A549 (cell line): ENCODE measurements at regions not wholly inside any gene's neighbourhood (a gene's known extent, or its start where the extent isn't known, plus 50 kb on each side); places are given as distances from the start of the nearest gene placed in this dataset.
"Not testable (repeated sequence)": the region's sequence is repeated elsewhere in the genome, so short reads cannot be mapped to it uniquely, and the experiment has no call there.

ENCODE experiments used
- ATAC-seq, 2 experiments: fragments of 200-7000 bp in 1 of 2; fragments of >200 bp in 1 of 2; cut with Nextera tagmentation in 1 of 2; cut with Tn5 transposase in 1 of 2; 3 replicates each; pipeline versions ENCODE4 v1.8.0 to v1.9.1; 2018 to 2020; ENCODE audit warnings: mild to moderate bottlenecking in 1 of 2, moderate library complexity in 1 of 2
- CTCF ChIA-PET: fragments of 300-600 bp; sonication (Branson Sonifier 250); formaldehyde crosslinking; extraction: SDS; loops from one replicate; lab custom pipeline; 2021; ENCODE audit warnings: antibody characterized with exemption, inconsistent platforms; lab: Yijun Ruan, JAX
- POLR2A ChIA-PET: fragments of 350-600 bp; formaldehyde crosslinking; extraction: SDS; loops from one replicate; lab custom pipeline; 2021; ENCODE audit warnings: antibody characterized with exemption, inconsistent platforms; lab: Yijun Ruan, JAX
- DNase-seq, 2 experiments: peaks; one replicate each; pipeline versions ENCODE4 v3.0.0 to v3.0.0-alpha.2; 2011 to 2016; ENCODE audit warnings: low read depth in 1 of 2, low spot score in 1 of 2
- FAIRE-seq: peaks from 2 replicates; lab custom pipeline; 2011; peaks lifted over from hg19 to GRCh38; lab: Jason Lieb, UNC
- H3K27ac ChIP-seq, 2 experiments: fragments of >200 bp; sonication (Bioruptor Twin); formaldehyde crosslinking; 3 replicates each; pipeline ENCODE4 v1.5.1; 2016 to 2017
- H3K4me1 ChIP-seq: fragments of >200 bp; sonication (Bioruptor Twin); formaldehyde crosslinking; 3 replicates; pipeline ENCODE4 v1.6.1; 2016
- H3K4me2 ChIP-seq: fragments of >200 bp; sonication (Bioruptor Twin); formaldehyde crosslinking; 3 replicates; pipeline ENCODE4 v1.6.1; 2016
- H3K4me3 ChIP-seq: fragments of >200 bp; sonication (Bioruptor Twin); formaldehyde crosslinking; 3 replicates; pipeline ENCODE4 v1.5.1; 2016
- H3K9me3 ChIP-seq: fragments of >200 bp; sonication (Bioruptor Twin); formaldehyde crosslinking; 3 replicates; pipeline ENCODE4 v1.6.1; 2016
- BHLHE40 ChIP-seq: IDR thresholded peaks from 2 replicates; pipeline ENCODE4 v1.6.1; 2012; ENCODE audit warnings: low read depth, low read length, inconsistent platforms
- CHD2 ChIP-seq: fragments of 150-350 bp; IDR thresholded peaks from 2 replicates; pipeline ENCODE4 v1.6.1; 2014; ENCODE audit warnings: low read length; ENCODE audit not compliant: partially characterized antibody
- EHF ChIP-seq: fragments of 250-450 bp; sonication (Bioruptor Pico); IDR thresholded peaks from 2 replicates; pipeline ENCODE4 v1.5.0; 2020; ENCODE audit warnings: mild to moderate bottlenecking
- EHMT2 ChIP-seq: fragments of 200-600 bp; sonication (generic); IDR thresholded peaks from 2 replicates; pipeline ENCODE4 v1.6.1; 2016; ENCODE audit warnings: antibody characterized with exemption, low read depth, mild to moderate bottlenecking, moderate library complexity
- EP300 ChIP-seq, 2 experiments: fragments of >200 bp; sonication (Bioruptor Twin); formaldehyde crosslinking; IDR thresholded peaks; 2 replicates in 1 of 2; 3 replicates in 1 of 2; pipeline ENCODE4 v1.6.1; 2016 to 2017
- ESRRA ChIP-seq: fragments of 150-350 bp; IDR thresholded peaks from 2 replicates; pipeline ENCODE4 v1.6.1; 2014; ENCODE audit warnings: mild to moderate bottlenecking, low read length, borderline replicate concordance
- FOXS1 ChIP-seq: fragments of 250-450 bp; sonication (Bioruptor Pico); IDR thresholded peaks from 2 replicates; pipeline ENCODE4 v1.5.0; 2020; ENCODE audit warnings: mild to moderate bottlenecking, moderate library complexity
- HEYL ChIP-seq: fragments of 250-450 bp; sonication (Bioruptor Pico); IDR thresholded peaks from 2 replicates; pipeline ENCODE4 v1.8.0; 2021; ENCODE audit warnings: mild to moderate bottlenecking, moderate library complexity
- HMGXB4 ChIP-seq: fragments of 250-450 bp; sonication (Bioruptor Pico); IDR thresholded peaks from 2 replicates; pipeline ENCODE4 v1.5.0; 2021; ENCODE audit warnings: mild to moderate bottlenecking, moderate library complexity, borderline replicate concordance
- HOXB13 ChIP-seq: fragments of 250-450 bp; sonication (Bioruptor Pico); IDR thresholded peaks from 2 replicates; pipeline ENCODE4 v1.5.0; 2020; ENCODE audit warnings: low read depth, mild to moderate bottlenecking, moderate library complexity
- MAFK ChIP-seq: fragments of 450-650 bp; IDR thresholded peaks from 2 replicates; pipeline ENCODE4 v1.6.1; 2014; ENCODE audit not compliant: partially characterized antibody
- NFE2L2 ChIP-seq: fragments of 150-350 bp; conservative IDR thresholded peaks from 2 replicates; pipeline ENCODE4 v1.6.1; 2014; ENCODE audit warnings: low read length
- PHF8 ChIP-seq: fragments of 200-600 bp; sonication (generic); IDR thresholded peaks from 2 replicates; pipeline ENCODE4 v1.6.1; 2016; ENCODE audit warnings: low read depth, mild to moderate bottlenecking, antibody characterized with exemption, moderate library complexity, borderline replicate concordance
- POLR2AphosphoS2 ChIP-seq: conservative IDR thresholded peaks from 2 replicates; pipeline ENCODE4 v1.6.1; 2012; ENCODE audit warnings: low read length, improper control_type of control experiment, inconsistent platforms
- RARB ChIP-seq: fragments of 250-450 bp; sonication (Bioruptor Pico); IDR thresholded peaks from 2 replicates; pipeline ENCODE4 v1.8.0; 2021; ENCODE audit warnings: mild to moderate bottlenecking, moderate library complexity
- RFX5 ChIP-seq: fragments of 450-650 bp; IDR thresholded peaks from 2 replicates; pipeline ENCODE4 v1.7.1; 2014; ENCODE audit warnings: antibody characterized with exemption, mild to moderate bottlenecking, moderate library complexity
- RNF2 ChIP-seq: fragments of 200-600 bp; sonication (generic); IDR thresholded peaks from 2 replicates; pipeline ENCODE4 v1.6.1; 2016; ENCODE audit warnings: low read depth, mild to moderate bottlenecking, antibody characterized with exemption, moderate library complexity, borderline replicate concordance
- TFCP2L1 ChIP-seq: fragments of 250-450 bp; sonication (Bioruptor Pico); IDR thresholded peaks from 2 replicates; pipeline ENCODE4 v1.5.0; 2021; ENCODE audit warnings: mild to moderate bottlenecking
- TP53 ChIP-seq: fragments of 250-450 bp; sonication (Bioruptor Pico); IDR thresholded peaks from 2 replicates; pipeline ENCODE4 v1.5.0; 2021; ENCODE audit warnings: mild to moderate bottlenecking, moderate library complexity
- ZC3H11A ChIP-seq: fragments of 450-650 bp; IDR thresholded peaks from 2 replicates; pipeline ENCODE4 v1.6.1; 2014; ENCODE audit warnings: antibody characterized with exemption, mild to moderate bottlenecking
- ZFP36 ChIP-seq: fragments of 450-650 bp; IDR thresholded peaks from 2 replicates; pipeline ENCODE4 v1.6.1; 2014; ENCODE audit warnings: borderline replicate concordance; ENCODE audit not compliant: partially characterized antibody
- ZNF302 ChIP-seq: fragments of 250-450 bp; sonication (Bioruptor Pico); IDR thresholded peaks from 2 replicates; pipeline ENCODE4 v1.9.0; 2021; ENCODE audit warnings: inconsistent platforms, mild to moderate bottlenecking, moderate library complexity
- WGBS: methylation state at CpG from one replicate; pipeline ENCODE4 v1.1.6; 2017; ENCODE audit errors: missing lambda C conversion rate; 5-methylcytosine and 5-hydroxymethylcytosine counted together
- TF ChIP-seq, protein P1 (sequence below): fragments of 150-350 bp; IDR thresholded peaks from 2 replicates; pipeline ENCODE4 v1.6.1; 2014; ENCODE audit warnings: low read depth, mild to moderate bottlenecking, low read length
- TF ChIP-seq, protein P2 (sequence below): fragments of >200 bp; sonication (Bioruptor Twin); formaldehyde crosslinking; IDR thresholded peaks from 2 replicates; pipeline ENCODE4 v1.6.1; 2016

GRCh38 chr2:143996974-143997373, 522.9 kb downstream of the ZEB2 start:
- CTCF ChIA-PET: no interaction called here

DNA sequence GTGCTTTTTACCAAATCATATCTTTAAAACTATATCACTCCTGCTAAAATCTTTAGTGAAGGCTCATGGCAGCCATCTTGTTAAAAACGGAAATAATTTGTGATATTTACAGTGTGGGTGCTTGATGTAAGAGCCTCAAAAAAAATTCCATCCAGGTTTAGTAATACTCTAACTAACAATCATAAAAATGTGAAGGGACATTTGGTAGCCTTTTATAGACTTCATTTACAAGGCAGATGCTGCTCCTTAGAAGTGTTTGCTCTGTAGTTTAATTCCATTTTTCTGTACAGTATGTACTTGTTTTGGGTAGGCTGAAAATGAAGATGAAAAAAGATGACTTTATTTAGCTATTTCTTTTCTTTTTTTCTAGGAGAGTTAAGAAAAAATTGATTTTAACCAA, 525.0 kb downstream of the ZEB2 start:
- ATAC-seq (no peak), DNase-seq (no peak), FAIRE-seq (no peak)
- Histone ChIP-seq H3K9me3 (no peaks in the 10 kb centered on the region), H3K4me3 (no peak overlapping the region), H3K4me1 (no peaks in the 10 kb centered on the region), H3K4me2 (no peak overlapping the region), H3K27ac (no peak overlapping the region)
- ChIA-PET CTCF (no interaction called here), POLR2A (no interaction called here)
- 81% methylated on average over 1 of the region's 1 CpG for WGBS
- TF ChIP-seq FOXS1 (CRISPR knock-in tag) (no peak), EHF (CRISPR knock-in tag) (no peak), MAFK (no peak), CHD2 (no peak), RFX5 (no peak), EHMT2 (no peak), ZFP36 (no peak), RARB (no peak), TP53 (CRISPR knock-in tag) (no peak), BHLHE40 (no peak), POLR2AphosphoS2 (no peak), ZNF302 (CRISPR knock-in tag) (no peak), PHF8 (no peak), ZC3H11A (no peak), HEYL (CRISPR knock-in tag) (no peak), EP300 (IDR thresholded peaks at IDR 0.05) (no peak)

More at GRCh38 chr2:143996974-143997373, 522.9 kb downstream of the ZEB2 start:
- WGBS: 35% methylated on average over 2 of the region's 2 CpGs
- POLR2A ChIA-PET: no interaction called here
- TF ChIP-seq, protein P1, sequence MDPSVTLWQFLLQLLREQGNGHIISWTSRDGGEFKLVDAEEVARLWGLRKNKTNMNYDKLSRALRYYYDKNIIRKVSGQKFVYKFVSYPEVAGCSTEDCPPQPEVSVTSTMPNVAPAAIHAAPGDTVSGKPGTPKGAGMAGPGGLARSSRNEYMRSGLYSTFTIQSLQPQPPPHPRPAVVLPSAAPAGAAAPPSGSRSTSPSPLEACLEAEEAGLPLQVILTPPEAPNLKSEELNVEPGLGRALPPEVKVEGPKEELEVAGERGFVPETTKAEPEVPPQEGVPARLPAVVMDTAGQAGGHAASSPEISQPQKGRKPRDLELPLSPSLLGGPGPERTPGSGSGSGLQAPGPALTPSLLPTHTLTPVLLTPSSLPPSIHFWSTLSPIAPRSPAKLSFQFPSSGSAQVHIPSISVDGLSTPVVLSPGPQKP: no peak
- TF ChIP-seq RFX5: no peak
- no peak for TF ChIP-seq EHMT2
- no peak for TF ChIP-seq HOXB13
- no peak for TF ChIP-seq TFCP2L1 (CRISPR knock-in tag)
- no peak for TF ChIP-seq CHD2
- TF ChIP-seq RNF2: no peak
- no peak for TF ChIP-seq NFE2L2
- no peak for TF ChIP-seq RARB
- no peak for TF ChIP-seq EP300 (IDR thresholded peaks at IDR 0.05)
- TF ChIP-seq, protein P2, sequence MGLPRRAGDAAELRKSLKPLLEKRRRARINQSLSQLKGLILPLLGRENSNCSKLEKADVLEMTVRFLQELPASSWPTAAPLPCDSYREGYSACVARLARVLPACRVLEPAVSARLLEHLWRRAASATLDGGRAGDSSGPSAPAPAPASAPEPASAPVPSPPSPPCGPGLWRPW: no peak
- TF ChIP-seq ESRRA: no peak
- TF ChIP-seq HMGXB4 (CRISPR knock-in tag): no peak
- no peaks in the 10 kb centered on the region for H3K4me1 ChIP-seq
- ATAC-seq (no peak), FAIRE-seq (no peak), DNase-seq (no peak)
- no peak overlapping the region for H3K4me2 ChIP-seq
- no peaks in the 10 kb centered on the region for H3K9me3 ChIP-seq
- no peak overlapping the region for H3K27ac ChIP-seq
- H3K4me3 ChIP-seq: no peak overlapping the region

GRCh38 chr2:143991596-143991995, 528.3 kb downstream of the ZEB2 start:
- ATAC-seq, H3K27ac ChIP-seq, H3K4me3 ChIP-seq, FAIRE-seq, H3K4me1 ChIP-seq, H3K9me3 ChIP-seq, H3K4me2 ChIP-seq, DNase-seq, POLR2A ChIA-PET: not testable (repeated sequence)
- no CpG with 5 or more reads among the region's 30 CpGs for WGBS
- CTCF ChIA-PET: interaction anchor here (1.2 kb wide), 1 partner anchor 76 kb away, joined by 3 read pairs; no protein-coding TSS in a partner anchor
